CD14-positive monocyte (primary cell): ENCODE measurements at regions not wholly inside any gene's neighbourhood (a gene's known extent, or its start where the extent isn't known, plus 50 kb on each side); places are given as distances from the start of the nearest gene placed in this dataset.

Experiments
- DNase-seq, 3 donors: peaks; one replicate each; pipeline ENCODE4 v3.0.0-alpha.2; 2011 to 2022
- H2AFZ ChIP-seq: 2 replicates; pipeline ENCODE4 v1.6.0; 2012; ENCODE audit warnings: mild to moderate bottlenecking, low read depth, low read length, inconsistent platforms; ENCODE audit not compliant: insufficient read depth, poor library complexity, severe bottlenecking
- H3K27ac ChIP-seq, 2 donors: 1 replicate in 1 of 2; 2 replicates in 1 of 2; pipeline ENCODE4 v1.5.1; 2012 to 2013; ENCODE audit warnings: low read length in 2 of 2, control low read depth in 1 of 2, inconsistent platforms in 1 of 2, low read depth in 1 of 2, mild to moderate bottlenecking in 1 of 2
- H3K27me3 ChIP-seq, 2 donors: one replicate each; pipeline versions ENCODE4 v1.6.0 to v1.6.1; 2011 to 2013; ENCODE audit warnings: low read length in 2 of 2; ENCODE audit not compliant: control insufficient read depth in 2 of 2, insufficient read depth in 2 of 2
- H3K36me3 ChIP-seq, 2 donors: replicated peaks in 1 of 2; 1 replicate in 1 of 2; 2 replicates in 1 of 2; pipeline versions ENCODE4 v1.5.1 to v1.6.1; 2012 to 2013; ENCODE audit warnings: low read length in 2 of 2, control low read depth in 1 of 2, inconsistent platforms in 1 of 2, mild to moderate bottlenecking in 1 of 2; ENCODE audit not compliant: insufficient read depth in 2 of 2, control insufficient read depth in 1 of 2
- H3K4me1 ChIP-seq, 2 donors: 1 replicate in 1 of 2; 2 replicates in 1 of 2; pipeline versions ENCODE4 v1.5.1 to v1.6.1; 2012 to 2013; ENCODE audit warnings: low read length in 2 of 2, control low read depth in 1 of 2, inconsistent platforms in 1 of 2, mild to moderate bottlenecking in 1 of 2, moderate library complexity in 1 of 2; ENCODE audit not compliant: insufficient read depth in 2 of 2, control insufficient read depth in 1 of 2
- H3K4me2 ChIP-seq: replicated peaks from 2 replicates; pipeline ENCODE3; 2012; ENCODE audit warnings: low read length, moderate library complexity, mild to moderate bottlenecking; ENCODE audit not compliant: poor library complexity, severe bottlenecking; ENCODE audit errors: extremely low read depth
- H3K4me3 ChIP-seq, 3 experiments: fragments of 200-600 bp in 1 of 3; sonication (generic) in 1 of 3; replicated peaks in 1 of 3; 1 replicate in 2 of 3; 2 replicates in 1 of 3; pipeline ENCODE4 v1.5.1; 2011 to 2013; ENCODE audit warnings: low read length in 3 of 3, mild to moderate bottlenecking in 3 of 3, control low read depth in 2 of 3, low read depth in 2 of 3, inconsistent platforms in 1 of 3, moderate library complexity in 1 of 3
- H3K79me2 ChIP-seq: 2 replicates; pipeline ENCODE4 v1.6.0; 2012; ENCODE audit warnings: mild to moderate bottlenecking, control low read depth, inconsistent platforms, low read length, moderate library complexity; ENCODE audit not compliant: insufficient read depth
- H3K9ac ChIP-seq: 2 replicates; pipeline ENCODE4 v1.6.0; 2017; ENCODE audit warnings: low read length, mild to moderate bottlenecking; ENCODE audit not compliant: insufficient read depth, poor library complexity, severe bottlenecking
- H3K9me3 ChIP-seq, 2 donors: replicated peaks in 1 of 2; 1 replicate in 1 of 2; 2 replicates in 1 of 2; pipeline versions ENCODE4 v1.5.1 to v1.6.1; 2012 to 2013; ENCODE audit warnings: low read length in 2 of 2, control low read depth in 1 of 2; ENCODE audit not compliant: control insufficient read depth in 1 of 2, insufficient read depth in 1 of 2
- H4K20me1 ChIP-seq: 2 replicates; pipeline ENCODE4 v1.6.0; 2012; ENCODE audit warnings: mild to moderate bottlenecking, low read length, control low read depth, moderate library complexity; ENCODE audit not compliant: insufficient read depth
- H3K27ac Mint-ChIP-seq, 7 donors: one replicate each; pipeline ENCODE4 v1.8.0; 2020; ENCODE audit warnings: mild to moderate bottlenecking in 7 of 7, mixed read lengths in 7 of 7, moderate library complexity in 6 of 7, inconsistent platforms in 2 of 7
- H3K27me3 Mint-ChIP-seq, 3 donors: one replicate each; pipeline ENCODE4 v1.8.0; 2021 to 2022; ENCODE audit warnings: low read depth in 3 of 3, mild to moderate bottlenecking in 3 of 3, mixed read lengths in 3 of 3, moderate library complexity in 3 of 3, inconsistent platforms in 1 of 3
- H3K36me3 Mint-ChIP-seq, 2 donors: one replicate each; pipeline ENCODE4 v1.8.0; 2020; ENCODE audit warnings: mixed read lengths in 2 of 2, inconsistent platforms in 1 of 2, mild to moderate bottlenecking in 1 of 2
- H3K4me1 Mint-ChIP-seq: one replicate; pipeline ENCODE4 v1.8.0; 2020; ENCODE audit warnings: mild to moderate bottlenecking, mixed read lengths
- H3K4me3 Mint-ChIP-seq, 2 donors: one replicate each; pipeline ENCODE4 v1.8.0; 2020; ENCODE audit warnings: mild to moderate bottlenecking in 2 of 2, mixed read lengths in 2 of 2, moderate library complexity in 1 of 2
- H3K9me3 Mint-ChIP-seq, 7 donors: one replicate each; pipeline ENCODE4 v1.8.0; 2020 to 2022; ENCODE audit warnings: mixed read lengths in 7 of 7, mild to moderate bottlenecking in 6 of 7, moderate library complexity in 6 of 7, inconsistent platforms in 2 of 7
- CTCF ChIP-seq: fragments of 200-600 bp; IDR thresholded peaks from one replicate; pipeline ENCODE4 v1.8.0; 2022; ENCODE audit warnings: antibody characterized with exemption, mild to moderate bottlenecking
- WGBS: methylation state at CpG from one replicate; pipeline ENCODE4 v1.1.5; 2013; ENCODE audit warnings: missing lambda C conversion rate; ENCODE audit not compliant: insufficient coverage; 5-methylcytosine and 5-hydroxymethylcytosine counted together
- intact Hi-C, 2 donors: fragments of 100-400 bp; cut with micrococcal nuclease; formaldehyde crosslinking; loops; one replicate each; pipeline versions ENCODE4 v1.15.0 to v1.15.1; 2023

GRCh38 chr1:4571263-4571662 lies 83.1 kb upstream of the AJAP1 start:
- no peaks in the 10 kb centered on the region for H3K79me2 ChIP-seq
- TF ChIP-seq CTCF: no peak
- H3K36me3 ChIP-seq: no peaks in the 10 kb centered on the region
- H3K4me1 ChIP-seq: no peaks in the 10 kb centered on the region
- peaks cover 0 to 10% (median 2%) of the 10 kb centered on the region in 7 donors for H3K9me3 Mint-ChIP-seq
- no peaks in the 10 kb centered on the region for H3K4me1 Mint-ChIP-seq
- intact Hi-C loops: no loop called here
- H2AFZ ChIP-seq: no peak overlapping the region
- no peak overlapping the region for H3K4me3 ChIP-seq
- H3K27ac Mint-ChIP-seq: no peak overlapping the region
- no peaks in the 10 kb centered on the region for H3K27me3 ChIP-seq
- H3K27ac ChIP-seq: no peak overlapping the region
- no peak overlapping the region for H3K9ac ChIP-seq
- H3K36me3 Mint-ChIP-seq: no peaks in the 10 kb centered on the region
- no peak overlapping the region for H3K4me2 ChIP-seq
- peaks cover 1 to 8% (median 2%) of the 10 kb centered on the region in 3 donors for H3K27me3 Mint-ChIP-seq
- H3K9me3 ChIP-seq: no peaks in the 10 kb centered on the region
- H4K20me1 ChIP-seq: no peaks in the 10 kb centered on the region
- DNase-seq: no peak
- 85% methylated on average over 3 of the region's 6 CpGs for WGBS
- no peak overlapping the region for H3K4me3 Mint-ChIP-seq

- Histone ChIP-seq H3K9ac (no peak overlapping the region), H2AFZ (no peak overlapping the region), H3K4me3 (no peak overlapping the region), H3K4me2 (no peak overlapping the region), H3K36me3 (no peaks in the 10 kb centered on the region), H3K9me3 (no peaks in the 10 kb centered on the region), H3K4me1 (no peaks in the 10 kb centered on the region), H3K27ac (no peak overlapping the region), H4K20me1 (no peaks in the 10 kb centered on the region), H3K27me3 (no peaks in the 10 kb centered on the region), H3K79me2 (no peaks in the 10 kb centered on the region)
- WGBS: 8% methylated on average over 2 of the region's 3 CpGs
- Mint-ChIP-seq H3K4me3 (no peak overlapping the region), H3K36me3 (no peaks in the 10 kb centered on the region), H3K4me1 (no peaks in the 10 kb centered on the region), H3K27ac (no peak overlapping the region), H3K9me3 (peaks cover 0 to 11% (median 5%) of the 10 kb centered on the region in 7 donors), H3K27me3 (peaks cover 0 to 8% (median 5%) of the 10 kb centered on the region in 3 donors)
- TF ChIP-seq CTCF: no peak
- no peak for DNase-seq
- intact Hi-C loops: no loop called here
Measured at GRCh38 chr1:4573526-4573925, 80.9 kb upstream of the AJAP1 start.
